ENCODE measurements at regions not wholly inside any gene's neighbourhood (a gene's known extent, or its start where the extent isn't known, plus 50 kb on each side); places are given as distances from the start of the nearest gene placed in this dataset.

GRCh38 chr6:145238787-145239186 is 496.5 kb downstream of the EPM2A start:
- TF ChIP-seq POLR2AphosphoS5 (IDR thresholded peaks at IDR 0.05; ENCODE audit: borderline replicate concordance, low read depth, low read length) (no peak), EZH2 (IDR thresholded peaks at IDR 0.05) (no peak)

All from SK-N-MC (cell line).